LNCAP (cell line): ENCODE measurements at regions not wholly inside any gene's neighbourhood (a gene's known extent, or its start where the extent isn't known, plus 50 kb on each side); places are given as distances from the start of the nearest gene placed in this dataset.

Experiments used
- TF ChIP-seq, protein P1 (sequence below): fragments of 450-650 bp; IDR thresholded peaks from 2 replicates; pipeline ENCODE4 v1.5.1; 2017; ENCODE audit warnings: mild to moderate bottlenecking

DNA sequence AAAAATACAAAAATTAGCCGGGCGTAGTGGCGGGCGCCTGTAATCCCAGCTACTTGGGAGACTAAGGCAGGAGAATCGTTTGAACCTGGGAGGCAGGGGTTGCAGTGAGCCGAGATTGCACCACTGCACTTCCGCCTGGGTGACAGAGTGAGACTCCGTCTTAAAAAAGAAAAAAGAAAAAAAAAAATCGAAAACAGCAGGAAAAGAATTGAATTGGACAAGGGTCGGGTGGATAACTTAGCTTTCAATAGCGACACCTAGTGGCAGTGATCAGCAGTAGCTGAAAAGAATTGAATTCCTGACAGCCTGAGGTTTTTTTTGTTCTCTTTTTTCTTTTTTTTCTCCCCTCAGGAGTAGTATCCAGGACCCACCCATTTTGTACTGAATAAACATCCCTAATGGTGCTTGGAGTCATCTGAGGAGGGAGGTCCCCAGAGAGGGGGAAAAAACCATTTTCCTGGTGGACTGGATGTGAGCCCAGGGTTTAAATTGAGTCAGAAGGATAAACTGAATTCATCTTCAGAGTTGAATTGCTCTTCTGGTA lies 55.1 kb downstream of the CYCS start:
- TF ChIP-seq, protein P1, sequence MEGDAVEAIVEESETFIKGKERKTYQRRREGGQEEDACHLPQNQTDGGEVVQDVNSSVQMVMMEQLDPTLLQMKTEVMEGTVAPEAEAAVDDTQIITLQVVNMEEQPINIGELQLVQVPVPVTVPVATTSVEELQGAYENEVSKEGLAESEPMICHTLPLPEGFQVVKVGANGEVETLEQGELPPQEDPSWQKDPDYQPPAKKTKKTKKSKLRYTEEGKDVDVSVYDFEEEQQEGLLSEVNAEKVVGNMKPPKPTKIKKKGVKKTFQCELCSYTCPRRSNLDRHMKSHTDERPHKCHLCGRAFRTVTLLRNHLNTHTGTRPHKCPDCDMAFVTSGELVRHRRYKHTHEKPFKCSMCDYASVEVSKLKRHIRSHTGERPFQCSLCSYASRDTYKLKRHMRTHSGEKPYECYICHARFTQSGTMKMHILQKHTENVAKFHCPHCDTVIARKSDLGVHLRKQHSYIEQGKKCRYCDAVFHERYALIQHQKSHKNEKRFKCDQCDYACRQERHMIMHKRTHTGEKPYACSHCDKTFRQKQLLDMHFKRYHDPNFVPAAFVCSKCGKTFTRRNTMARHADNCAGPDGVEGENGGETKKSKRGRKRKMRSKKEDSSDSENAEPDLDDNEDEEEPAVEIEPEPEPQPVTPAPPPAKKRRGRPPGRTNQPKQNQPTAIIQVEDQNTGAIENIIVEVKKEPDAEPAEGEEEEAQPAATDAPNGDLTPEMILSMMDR, result peak; percentile 85

DNA sequence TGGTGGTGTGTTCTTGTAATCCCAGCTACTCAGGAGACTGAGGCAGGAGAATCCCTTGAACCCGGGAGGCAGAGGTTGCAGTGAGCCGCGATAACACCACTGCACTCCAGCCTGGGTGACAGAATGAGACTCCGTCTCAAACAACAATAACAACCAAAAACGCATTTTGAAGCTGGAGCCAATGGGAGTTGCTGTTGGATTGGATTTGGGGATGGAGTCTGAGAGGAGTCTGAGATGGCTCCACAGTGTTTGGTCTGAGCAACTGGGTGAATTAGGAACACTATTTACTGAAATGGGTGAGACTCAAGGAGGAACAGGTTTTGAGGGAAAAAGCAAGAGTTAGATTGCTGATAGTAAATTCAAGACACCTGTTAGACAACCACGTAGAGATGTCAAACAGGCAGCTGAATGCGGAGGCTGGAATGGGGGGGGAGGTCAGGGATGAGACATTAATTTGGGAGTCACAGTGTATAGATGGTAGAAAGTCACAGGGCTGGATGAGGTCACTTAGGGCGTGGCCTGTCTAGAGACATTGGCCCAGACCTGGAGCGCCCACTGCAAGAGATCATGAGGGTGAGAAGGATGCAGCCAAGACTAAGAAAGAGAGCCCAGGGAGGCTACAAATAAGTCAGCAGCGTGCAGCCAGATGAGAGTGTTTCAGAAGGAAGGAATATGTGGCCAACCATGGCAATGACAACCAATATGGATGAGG lies 56.4 kb downstream of the CYCS start:
- TF ChIP-seq, protein P1, result no peak

DNA sequence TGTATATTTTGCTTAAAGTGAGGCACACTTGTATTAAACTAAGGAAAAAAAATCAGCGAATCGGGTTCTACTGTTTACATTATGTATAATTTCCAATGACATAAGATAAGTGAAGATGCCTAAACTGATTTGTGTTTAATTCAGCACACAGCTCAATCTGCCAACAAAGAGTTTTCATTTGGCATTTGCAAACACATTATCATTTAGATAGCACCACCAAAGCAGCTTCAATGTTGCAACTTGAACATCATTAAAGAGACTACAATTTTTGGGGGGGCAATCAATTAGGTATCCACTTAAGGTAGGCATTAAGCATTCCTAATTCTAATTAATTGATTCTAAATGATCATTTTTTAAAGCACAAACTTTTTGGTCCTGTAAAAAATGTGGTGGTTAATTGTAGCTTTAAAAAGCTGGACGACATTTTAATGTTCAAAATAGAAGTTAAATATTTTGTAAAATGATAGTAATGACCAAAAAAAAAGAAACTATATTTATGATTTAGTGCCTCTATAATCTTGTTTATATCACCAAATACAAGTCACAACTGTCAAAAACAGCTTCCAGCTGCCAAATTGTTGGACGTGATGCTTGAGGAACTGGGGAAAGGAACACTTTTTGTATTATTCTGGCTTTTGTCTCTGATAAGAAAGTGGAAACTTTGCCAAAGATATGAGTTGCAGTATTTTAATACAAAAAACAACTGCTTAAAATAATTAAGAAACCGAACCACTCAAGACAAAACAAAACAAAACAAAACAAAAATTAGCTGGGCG lies 57.1 kb downstream of the CYCS start:
- TF ChIP-seq, protein P1, result no peak

DNA sequence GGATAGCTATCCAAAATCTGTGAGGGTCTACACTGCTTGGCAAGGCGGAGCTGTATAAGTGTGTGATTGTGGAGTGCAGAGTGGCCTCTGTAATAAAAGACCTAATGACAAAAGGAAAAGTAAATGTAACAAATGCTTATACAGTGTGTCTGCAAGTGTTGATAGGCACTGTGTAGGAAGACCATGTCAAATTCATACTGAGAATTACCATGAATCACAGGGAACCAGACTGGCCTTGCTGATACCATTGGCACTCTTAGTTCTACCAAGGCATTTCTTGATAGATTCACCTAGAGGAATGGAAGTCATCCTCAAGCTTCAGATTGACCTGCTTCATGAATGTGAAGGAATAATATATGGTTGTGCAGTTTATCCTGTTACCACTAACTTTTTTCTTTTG lies 58.8 kb downstream of the CYCS start:
- TF ChIP-seq, protein P1, result no peak

DNA sequence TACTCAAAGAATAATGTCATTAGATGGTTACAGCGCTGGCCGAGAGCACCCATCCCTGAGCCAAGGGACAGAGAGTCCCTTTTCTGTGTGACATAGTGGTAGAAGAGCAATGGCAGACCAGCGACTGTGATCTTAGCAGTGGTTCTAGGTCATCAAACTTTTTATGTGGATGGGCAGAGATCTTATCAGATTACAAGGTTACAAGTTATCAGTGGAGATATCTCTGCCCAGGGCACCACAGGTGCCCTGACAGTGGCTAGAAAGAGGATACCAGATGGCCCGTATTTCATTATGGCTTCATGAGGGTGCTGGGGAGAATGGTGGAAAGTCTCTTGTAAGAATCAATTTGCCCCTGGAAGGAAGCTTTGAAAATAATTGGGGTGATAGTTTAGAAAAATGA lies 62.7 kb downstream of the CYCS start:
- TF ChIP-seq, protein P1, result no peak

DNA sequence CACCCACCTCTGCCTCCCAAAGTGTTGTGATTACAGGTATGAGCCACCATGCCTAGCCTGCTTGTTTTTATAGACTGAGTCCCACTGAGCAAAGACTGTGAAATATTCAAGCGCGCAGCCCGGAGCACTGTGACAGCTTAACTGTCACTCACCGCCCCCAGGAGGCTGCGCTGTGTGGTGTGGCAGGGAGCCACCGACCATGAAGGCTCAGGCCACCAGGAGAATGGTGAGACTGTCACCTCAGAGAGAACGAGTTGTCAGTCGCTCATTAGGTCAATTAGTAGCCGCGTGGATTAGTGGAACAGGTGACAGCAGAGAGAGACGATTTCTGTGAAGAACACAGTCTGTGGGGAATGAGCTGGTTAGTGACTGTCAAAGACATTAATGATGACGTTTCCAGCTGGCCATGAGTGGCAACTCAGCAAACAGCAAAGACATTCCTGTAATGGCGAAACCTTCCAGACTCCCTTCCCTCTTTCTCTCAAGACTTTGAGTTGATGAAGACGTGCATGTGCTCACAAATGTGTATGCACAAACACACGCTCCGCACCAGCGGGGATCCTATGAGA lies 64.5 kb downstream of the CYCS start:
- TF ChIP-seq, protein P1, result no peak

DNA sequence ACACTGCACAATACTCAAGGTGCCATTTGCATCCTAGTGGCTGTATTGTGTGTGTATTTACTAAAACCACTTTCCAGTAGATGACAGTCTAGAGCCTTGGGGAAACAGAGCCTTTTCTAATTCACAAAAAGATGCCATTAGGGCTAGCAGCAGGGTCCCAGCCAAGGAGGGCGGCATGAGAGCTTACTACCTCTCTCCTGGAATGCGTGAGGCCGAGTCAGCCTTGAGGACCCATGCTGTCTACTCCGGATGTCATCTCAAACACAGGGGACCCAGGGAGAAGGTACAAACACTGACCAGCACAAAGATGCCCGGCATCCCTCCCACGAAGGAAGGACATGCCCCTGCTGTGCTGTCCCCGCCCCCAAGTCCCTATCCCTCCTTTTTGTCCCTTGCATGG lies 65.5 kb downstream of the CYCS start:
- TF ChIP-seq, protein P1, result no peak
